ENCODE measurements at regions not wholly inside any gene's neighbourhood (a gene's known extent, or its start where the extent isn't known, plus 50 kb on each side); places are given as distances from the start of the nearest gene placed in this dataset.

DNA sequence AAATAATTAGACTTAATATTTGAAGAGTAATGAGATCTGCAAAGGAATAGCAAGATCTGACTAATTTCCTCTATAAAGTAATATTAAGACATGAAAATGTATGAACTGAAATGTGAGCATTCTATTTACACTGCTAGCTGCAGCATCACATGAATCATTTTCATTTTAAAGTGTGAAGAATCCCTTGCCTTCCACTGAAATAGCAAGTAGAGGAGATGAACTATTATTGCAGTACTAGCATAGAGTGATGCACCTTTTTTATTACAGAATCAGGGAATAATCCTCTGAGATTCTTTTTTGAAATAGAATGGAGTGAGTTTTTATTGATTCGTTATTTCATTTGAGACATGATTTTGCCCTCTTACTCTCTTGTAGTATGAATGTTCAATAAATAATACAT is 281.9 kb upstream of the NAV3 start:
- H3K4me1 Mint-ChIP-seq = no peaks in the 10 kb centered on the region

More for the DNA sequence above, 281.9 kb upstream of the NAV3 start:
- no CpG with 5 or more reads among the region's 1 CpG for WGBS (ENCODE audit: extremely low coverage, insufficient read length, low lambda C conversion rate)
- Histone ChIP-seq H3T11ph (ENCODE audit: low read length) (no peak overlapping the region), H3K79me1 (ENCODE audit: insufficient read depth, low read depth, low read length, poor library complexity, severe bottlenecking) (no peaks in the 10 kb centered on the region), H2BK120ac (ENCODE audit: low read depth, low read length, poor library complexity, severe bottlenecking) (no peak overlapping the region), H2BK12ac (ENCODE audit: insufficient read length, low read depth, low read length) (no peak overlapping the region), H3K23me2 (ENCODE audit: insufficient read length, low read depth, low read length, poor library complexity, severe bottlenecking) (no peaks in the 10 kb centered on the region), H3K14ac (ENCODE audit: insufficient read depth, low read length) (no peak overlapping the region), H3K23ac (ENCODE audit: insufficient read length, low read depth, low read length) (no peak overlapping the region), H2BK20ac (ENCODE audit: low read depth, low read length, poor library complexity, severe bottlenecking) (no peak overlapping the region), H4K91ac (ENCODE audit: insufficient read length, low read depth, low read length) (no peak overlapping the region), H3K4ac (ENCODE audit: low read depth, low read length) (no peak overlapping the region), H3K56ac (ENCODE audit: insufficient read length, low read depth, low read length) (no peak overlapping the region), H3K27me3 (ENCODE audit: insufficient read depth, low read length) (no peaks in the 10 kb centered on the region), H2BK5ac (ENCODE audit: insufficient read length, low read length) (no peak overlapping the region), H4K5ac (ENCODE audit: insufficient read length, low read depth, low read length) (no peak overlapping the region), H3K9ac (ENCODE audit: extremely low read depth, insufficient read length, low read length) (no peak overlapping the region), H3K9me3 (ENCODE audit: control insufficient read depth, low read depth, low read length) (no peaks in the 10 kb centered on the region), H3K27ac (ENCODE audit: insufficient read length, low read depth, low read length) (no peak overlapping the region), H4K20me1 (ENCODE audit: control insufficient read depth, insufficient read depth, insufficient read length) (no peaks in the 10 kb centered on the region), H3K79me2 (ENCODE audit: insufficient read depth, low read length) (no peaks in the 10 kb centered on the region), H3K4me2 (ENCODE audit: insufficient read depth, insufficient read length, low read length) (no peak overlapping the region), H3K18ac (ENCODE audit: insufficient read length, low read depth, low read length) (no peak overlapping the region), H2BK15ac (ENCODE audit: low read depth, low read length) (no peak overlapping the region), H2AFZ (ENCODE audit: low read length) (no peak overlapping the region), H2AK5ac (ENCODE audit: insufficient read length, low read length) (no peak overlapping the region), H4K8ac (replicated peaks; ENCODE audit: insufficient read length, low read depth, low read length) (no peak overlapping the region), H3K4me1 (ENCODE audit: insufficient read depth, low read length) (no peaks in the 10 kb centered on the region)
- no peak overlapping the region for H3K27ac Mint-ChIP-seq
- no peaks in the 10 kb centered on the region for H3K36me3 Mint-ChIP-seq (ENCODE audit: insufficient read depth in 1 of 3, low read depth in 3 of 3)
- H3K9me3 Mint-ChIP-seq = peaks cover 0 to 4% of the 10 kb centered on the region in 2 experiments; a peak in 1 of 5 replicates
- TF ChIP-seq, protein P1, sequence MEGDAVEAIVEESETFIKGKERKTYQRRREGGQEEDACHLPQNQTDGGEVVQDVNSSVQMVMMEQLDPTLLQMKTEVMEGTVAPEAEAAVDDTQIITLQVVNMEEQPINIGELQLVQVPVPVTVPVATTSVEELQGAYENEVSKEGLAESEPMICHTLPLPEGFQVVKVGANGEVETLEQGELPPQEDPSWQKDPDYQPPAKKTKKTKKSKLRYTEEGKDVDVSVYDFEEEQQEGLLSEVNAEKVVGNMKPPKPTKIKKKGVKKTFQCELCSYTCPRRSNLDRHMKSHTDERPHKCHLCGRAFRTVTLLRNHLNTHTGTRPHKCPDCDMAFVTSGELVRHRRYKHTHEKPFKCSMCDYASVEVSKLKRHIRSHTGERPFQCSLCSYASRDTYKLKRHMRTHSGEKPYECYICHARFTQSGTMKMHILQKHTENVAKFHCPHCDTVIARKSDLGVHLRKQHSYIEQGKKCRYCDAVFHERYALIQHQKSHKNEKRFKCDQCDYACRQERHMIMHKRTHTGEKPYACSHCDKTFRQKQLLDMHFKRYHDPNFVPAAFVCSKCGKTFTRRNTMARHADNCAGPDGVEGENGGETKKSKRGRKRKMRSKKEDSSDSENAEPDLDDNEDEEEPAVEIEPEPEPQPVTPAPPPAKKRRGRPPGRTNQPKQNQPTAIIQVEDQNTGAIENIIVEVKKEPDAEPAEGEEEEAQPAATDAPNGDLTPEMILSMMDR (conservative IDR thresholded peaks at IDR 0.05) = no peak
- H3K4me3 Mint-ChIP-seq = no peak overlapping the region
- DNase-seq = no peak
- H3K27me3 Mint-ChIP-seq (ENCODE audit: low read depth) = no peaks in the 10 kb centered on the region
